WTC11 (cell line): ENCODE measurements at regions not wholly inside any gene's neighbourhood (a gene's known extent, or its start where the extent isn't known, plus 50 kb on each side); places are given as distances from the start of the nearest gene placed in this dataset.

ENCODE experiments used
- ATAC-seq: fragments of 200-7000 bp; cut with Tn5 transposase; 2 replicates; pipeline ENCODE4 v1.10.0; 2021; ENCODE audit warnings: mild to moderate bottlenecking, moderate library complexity
- CTCF ChIA-PET: fragments of 300-600 bp; sonication (Branson Sonifier 250); formaldehyde crosslinking; loops from one replicate; lab custom pipeline; 2021; ENCODE audit warnings: antibody characterized with exemption; lab: Charles Lee
- POLR2A ChIA-PET: fragments of 350-600 bp; sonication (Branson Sonifier 250); formaldehyde crosslinking; loops from one replicate; lab custom pipeline; 2021; ENCODE audit warnings: antibody characterized with exemption; lab: Charles Lee
- DNase-seq: peaks from one replicate; pipeline ENCODE4 v3.0.0; 2021; ENCODE audit warnings: low spot score
- H3K27ac Mint-ChIP-seq: 2 replicates; pipeline ENCODE4 v1.8.0; 2021; ENCODE audit warnings: mixed read lengths
- H3K27me3 Mint-ChIP-seq: 2 replicates; pipeline ENCODE4 v1.8.0; 2021; ENCODE audit warnings: low read depth, mild to moderate bottlenecking, moderate library complexity, mixed read lengths
- H3K36me3 Mint-ChIP-seq: 2 replicates; pipeline ENCODE4 v1.8.0; 2021; ENCODE audit warnings: mixed read lengths
- H3K4me1 Mint-ChIP-seq: 2 replicates; pipeline ENCODE4 v1.8.0; 2022; ENCODE audit warnings: mixed read lengths
- H3K4me3 Mint-ChIP-seq: 2 replicates; pipeline ENCODE4 v1.8.0; 2021; ENCODE audit warnings: mild to moderate bottlenecking, moderate library complexity, mixed read lengths
- H3K9me3 Mint-ChIP-seq: 2 replicates; pipeline ENCODE4 v1.8.0; 2021; ENCODE audit warnings: mixed read lengths
- CREM ChIP-seq: sonication (generic); formaldehyde crosslinking; IDR thresholded peaks from 2 replicates; pipeline ENCODE4 v1.8.1; 2022; ENCODE audit warnings: mild to moderate bottlenecking, missing genetic modification reagents, moderate library complexity
- FOXK1 ChIP-seq: sonication (generic); formaldehyde crosslinking; IDR thresholded peaks from 2 replicates; pipeline ENCODE4 v1.8.0; 2022; ENCODE audit warnings: mild to moderate bottlenecking, moderate library complexity, missing genetic modification reagents
- IRF2 ChIP-seq: sonication (generic); formaldehyde crosslinking; IDR thresholded peaks from 2 replicates; pipeline ENCODE4 v1.8.0; 2022; ENCODE audit warnings: low read depth, missing genetic modification reagents, borderline replicate concordance
- NFE2L1 ChIP-seq: sonication (generic); formaldehyde crosslinking; IDR thresholded peaks from 2 replicates; pipeline ENCODE4 v1.8.1; 2023; ENCODE audit warnings: missing genetic modification reagents
- NR2C2 ChIP-seq: sonication (generic); formaldehyde crosslinking; IDR thresholded peaks from 2 replicates; pipeline ENCODE4 v1.8.0; 2022; ENCODE audit warnings: mild to moderate bottlenecking, missing genetic modification reagents
- NR3C1 ChIP-seq: sonication (generic); formaldehyde crosslinking; conservative IDR thresholded peaks from 2 replicates; pipeline ENCODE4 v1.8.1; 2023; ENCODE audit warnings: low read depth, mild to moderate bottlenecking, missing genetic modification reagents
- PRRX2 ChIP-seq: fragments of 250-450 bp; sonication (Bioruptor Pico); IDR thresholded peaks from 2 replicates; pipeline ENCODE4 v1.8.0; 2021; ENCODE audit warnings: mild to moderate bottlenecking
- SMAD3 ChIP-seq: sonication (generic); formaldehyde crosslinking; IDR thresholded peaks from 2 replicates; pipeline ENCODE4 v1.8.0; 2022; ENCODE audit warnings: missing genetic modification reagents, mild to moderate bottlenecking, borderline replicate concordance
- ZNF138 ChIP-seq: sonication (generic); formaldehyde crosslinking; conservative IDR thresholded peaks from 2 replicates; pipeline ENCODE4 v1.8.1; 2022; ENCODE audit warnings: mild to moderate bottlenecking, moderate library complexity, missing genetic modification reagents
- ZNF232 ChIP-seq: sonication (generic); formaldehyde crosslinking; IDR thresholded peaks from 2 replicates; pipeline ENCODE4 v1.8.0; 2022; ENCODE audit warnings: mild to moderate bottlenecking, missing genetic modification reagents
- ZNF396 ChIP-seq: fragments of 250-450 bp; sonication (Bioruptor Pico); IDR thresholded peaks from 2 replicates; pipeline ENCODE4 v1.8.0; 2021; ENCODE audit warnings: mild to moderate bottlenecking, moderate library complexity, borderline replicate concordance
- ZNF671 ChIP-seq: fragments of 250-450 bp; sonication (Bioruptor Pico); IDR thresholded peaks from 2 replicates; pipeline ENCODE4 v1.8.0; 2021; ENCODE audit warnings: mild to moderate bottlenecking
- TF ChIP-seq, protein P1 (sequence below): sonication (generic); formaldehyde crosslinking; IDR thresholded peaks from 2 replicates; pipeline ENCODE4 v1.8.1; 2022; ENCODE audit warnings: mild to moderate bottlenecking, moderate library complexity, missing genetic modification reagents
- TF ChIP-seq, protein P2 (sequence below): sonication (generic); formaldehyde crosslinking; IDR thresholded peaks from 2 replicates; pipeline ENCODE4 v1.8.0; 2022; ENCODE audit warnings: mild to moderate bottlenecking, missing genetic modification reagents
- TF ChIP-seq, protein P3 (sequence below): sonication (generic); formaldehyde crosslinking; IDR thresholded peaks from 2 replicates; pipeline ENCODE4 v1.8.0; 2023; ENCODE audit warnings: missing genetic modification reagents
- TF ChIP-seq, protein P4 (sequence below): sonication (generic); formaldehyde crosslinking; IDR thresholded peaks from 2 replicates; pipeline ENCODE4 v1.8.1; 2023; ENCODE audit warnings: mild to moderate bottlenecking, missing genetic modification reagents, borderline replicate concordance
- TF ChIP-seq, protein P5 (sequence below): sonication (generic); formaldehyde crosslinking; IDR thresholded peaks from 2 replicates; pipeline ENCODE4 v1.8.0; 2023; ENCODE audit warnings: missing genetic modification reagents, mild to moderate bottlenecking, borderline replicate concordance
- TF ChIP-seq, protein P6 (sequence below): sonication (generic); formaldehyde crosslinking; IDR thresholded peaks from 2 replicates; pipeline ENCODE4 v1.8.0; 2022; ENCODE audit warnings: mild to moderate bottlenecking, missing genetic modification reagents
- TF ChIP-seq, protein P7 (sequence below): sonication (generic); formaldehyde crosslinking; IDR thresholded peaks from 2 replicates; pipeline ENCODE4 v1.8.1; 2022; ENCODE audit warnings: low read depth, mild to moderate bottlenecking, moderate library complexity, missing genetic modification reagents, borderline replicate concordance
- TF ChIP-seq, protein P8 (sequence below): sonication (generic); formaldehyde crosslinking; IDR thresholded peaks from 2 replicates; pipeline ENCODE4 v1.8.0; 2022; ENCODE audit warnings: mild to moderate bottlenecking, missing genetic modification reagents

DNA sequence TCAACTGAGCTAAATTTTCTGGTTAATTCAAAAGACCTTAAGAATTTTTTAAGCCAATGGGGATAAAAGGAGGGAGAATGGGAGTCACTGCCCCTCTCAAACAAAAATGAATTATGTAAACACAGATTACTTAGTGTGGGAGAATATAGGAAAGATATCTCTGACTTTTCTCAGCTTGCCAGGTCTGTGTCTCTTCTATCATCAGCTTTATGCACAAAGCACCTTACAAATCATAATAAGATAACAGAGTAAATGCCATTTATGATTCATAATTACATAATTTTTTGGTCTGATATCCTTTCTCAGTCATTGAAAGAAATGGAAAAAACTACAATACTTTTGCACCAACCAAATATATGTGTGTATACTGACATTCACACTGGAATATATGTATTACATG lies 604.6 kb upstream of the FAM241A start:
- ChIA-PET CTCF (no interaction called here), POLR2A (no interaction called here)
- no peaks in the 10 kb centered on the region for H3K27me3 Mint-ChIP-seq
- DNase-seq (no peak), ATAC-seq (no peak)
- H3K9me3 Mint-ChIP-seq = no peaks in the 10 kb centered on the region
- TF ChIP-seq, protein P1, sequence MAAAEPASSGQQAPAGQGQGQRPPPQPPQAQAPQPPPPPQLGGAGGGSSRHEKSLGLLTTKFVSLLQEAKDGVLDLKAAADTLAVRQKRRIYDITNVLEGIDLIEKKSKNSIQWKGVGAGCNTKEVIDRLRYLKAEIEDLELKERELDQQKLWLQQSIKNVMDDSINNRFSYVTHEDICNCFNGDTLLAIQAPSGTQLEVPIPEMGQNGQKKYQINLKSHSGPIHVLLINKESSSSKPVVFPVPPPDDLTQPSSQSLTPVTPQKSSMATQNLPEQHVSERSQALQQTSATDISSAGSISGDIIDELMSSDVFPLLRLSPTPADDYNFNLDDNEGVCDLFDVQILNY (CRISPR knock-in tag) = no peak
- TF ChIP-seq FOXK1 (CRISPR knock-in tag) = no peak
- no peak for TF ChIP-seq ZNF138 (CRISPR knock-in tag)
- TF ChIP-seq, protein P2, sequence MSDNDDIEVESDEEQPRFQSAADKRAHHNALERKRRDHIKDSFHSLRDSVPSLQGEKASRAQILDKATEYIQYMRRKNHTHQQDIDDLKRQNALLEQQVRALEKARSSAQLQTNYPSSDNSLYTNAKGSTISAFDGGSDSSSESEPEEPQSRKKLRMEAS = no peak
- no peak for TF ChIP-seq PRRX2 (CRISPR knock-in tag)
- TF ChIP-seq NR3C1 (CRISPR knock-in tag) = no peak
- TF ChIP-seq, protein P3, sequence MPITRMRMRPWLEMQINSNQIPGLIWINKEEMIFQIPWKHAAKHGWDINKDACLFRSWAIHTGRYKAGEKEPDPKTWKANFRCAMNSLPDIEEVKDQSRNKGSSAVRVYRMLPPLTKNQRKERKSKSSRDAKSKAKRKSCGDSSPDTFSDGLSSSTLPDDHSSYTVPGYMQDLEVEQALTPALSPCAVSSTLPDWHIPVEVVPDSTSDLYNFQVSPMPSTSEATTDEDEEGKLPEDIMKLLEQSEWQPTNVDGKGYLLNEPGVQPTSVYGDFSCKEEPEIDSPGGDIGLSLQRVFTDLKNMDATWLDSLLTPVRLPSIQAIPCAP (CRISPR knock-in tag) = no peak
- TF ChIP-seq, protein P4, sequence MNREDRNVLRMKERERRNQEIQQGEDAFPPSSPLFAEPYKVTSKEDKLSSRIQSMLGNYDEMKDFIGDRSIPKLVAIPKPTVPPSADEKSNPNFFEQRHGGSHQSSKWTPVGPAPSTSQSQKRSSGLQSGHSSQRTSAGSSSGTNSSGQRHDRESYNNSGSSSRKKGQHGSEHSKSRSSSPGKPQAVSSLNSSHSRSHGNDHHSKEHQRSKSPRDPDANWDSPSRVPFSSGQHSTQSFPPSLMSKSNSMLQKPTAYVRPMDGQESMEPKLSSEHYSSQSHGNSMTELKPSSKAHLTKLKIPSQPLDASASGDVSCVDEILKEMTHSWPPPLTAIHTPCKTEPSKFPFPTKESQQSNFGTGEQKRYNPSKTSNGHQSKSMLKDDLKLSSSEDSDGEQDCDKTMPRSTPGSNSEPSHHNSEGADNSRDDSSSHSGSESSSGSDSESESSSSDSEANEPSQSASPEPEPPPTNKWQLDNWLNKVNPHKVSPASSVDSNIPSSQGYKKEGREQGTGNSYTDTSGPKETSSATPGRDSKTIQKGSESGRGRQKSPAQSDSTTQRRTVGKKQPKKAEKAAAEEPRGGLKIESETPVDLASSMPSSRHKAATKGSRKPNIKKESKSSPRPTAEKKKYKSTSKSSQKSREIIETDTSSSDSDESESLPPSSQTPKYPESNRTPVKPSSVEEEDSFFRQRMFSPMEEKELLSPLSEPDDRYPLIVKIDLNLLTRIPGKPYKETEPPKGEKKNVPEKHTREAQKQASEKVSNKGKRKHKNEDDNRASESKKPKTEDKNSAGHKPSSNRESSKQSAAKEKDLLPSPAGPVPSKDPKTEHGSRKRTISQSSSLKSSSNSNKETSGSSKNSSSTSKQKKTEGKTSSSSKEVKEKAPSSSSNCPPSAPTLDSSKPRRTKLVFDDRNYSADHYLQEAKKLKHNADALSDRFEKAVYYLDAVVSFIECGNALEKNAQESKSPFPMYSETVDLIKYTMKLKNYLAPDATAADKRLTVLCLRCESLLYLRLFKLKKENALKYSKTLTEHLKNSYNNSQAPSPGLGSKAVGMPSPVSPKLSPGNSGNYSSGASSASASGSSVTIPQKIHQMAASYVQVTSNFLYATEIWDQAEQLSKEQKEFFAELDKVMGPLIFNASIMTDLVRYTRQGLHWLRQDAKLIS = no peak
- TF ChIP-seq CREM (CRISPR knock-in tag) = no peak
- TF ChIP-seq SMAD3 = no peak
- no peak for TF ChIP-seq ZNF671 (CRISPR knock-in tag)
- no peaks in the 10 kb centered on the region for H3K36me3 Mint-ChIP-seq
- H3K4me1 Mint-ChIP-seq = peaks cover 12% of the 10 kb centered on the region
- no peak overlapping the region for H3K27ac Mint-ChIP-seq
- H3K4me3 Mint-ChIP-seq = no peak overlapping the region

DNA sequence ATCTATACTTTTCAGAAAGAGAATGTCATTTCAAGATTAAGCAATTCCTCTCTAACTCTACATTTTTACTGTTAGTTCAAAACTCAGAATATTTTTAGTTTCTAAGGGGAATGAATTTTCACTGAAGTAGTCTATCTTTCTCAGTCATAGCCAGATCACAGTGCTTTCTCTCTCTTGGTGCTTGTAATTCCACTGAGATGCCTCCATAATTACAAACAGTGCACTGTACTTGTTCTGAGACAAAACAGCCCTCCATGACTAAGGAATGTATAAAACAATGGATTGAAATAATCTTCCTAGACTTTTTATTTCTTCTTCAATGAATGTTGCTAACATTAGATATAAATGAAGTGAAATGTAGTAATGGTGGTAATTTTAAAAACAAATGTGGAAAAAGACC lies 603.2 kb upstream of the FAM241A start:
- H3K27me3 Mint-ChIP-seq = no peaks in the 10 kb centered on the region
- H3K4me3 Mint-ChIP-seq = no peak overlapping the region
- H3K27ac Mint-ChIP-seq = no peak overlapping the region
- no peaks in the 10 kb centered on the region for H3K36me3 Mint-ChIP-seq
- H3K4me1 Mint-ChIP-seq = peaks cover 12% of the 10 kb centered on the region
- H3K9me3 Mint-ChIP-seq = no peaks in the 10 kb centered on the region
- ATAC-seq (no peak), DNase-seq (no peak)
- ChIA-PET POLR2A (no interaction called here), CTCF (no interaction called here)
- TF ChIP-seq, protein P5, sequence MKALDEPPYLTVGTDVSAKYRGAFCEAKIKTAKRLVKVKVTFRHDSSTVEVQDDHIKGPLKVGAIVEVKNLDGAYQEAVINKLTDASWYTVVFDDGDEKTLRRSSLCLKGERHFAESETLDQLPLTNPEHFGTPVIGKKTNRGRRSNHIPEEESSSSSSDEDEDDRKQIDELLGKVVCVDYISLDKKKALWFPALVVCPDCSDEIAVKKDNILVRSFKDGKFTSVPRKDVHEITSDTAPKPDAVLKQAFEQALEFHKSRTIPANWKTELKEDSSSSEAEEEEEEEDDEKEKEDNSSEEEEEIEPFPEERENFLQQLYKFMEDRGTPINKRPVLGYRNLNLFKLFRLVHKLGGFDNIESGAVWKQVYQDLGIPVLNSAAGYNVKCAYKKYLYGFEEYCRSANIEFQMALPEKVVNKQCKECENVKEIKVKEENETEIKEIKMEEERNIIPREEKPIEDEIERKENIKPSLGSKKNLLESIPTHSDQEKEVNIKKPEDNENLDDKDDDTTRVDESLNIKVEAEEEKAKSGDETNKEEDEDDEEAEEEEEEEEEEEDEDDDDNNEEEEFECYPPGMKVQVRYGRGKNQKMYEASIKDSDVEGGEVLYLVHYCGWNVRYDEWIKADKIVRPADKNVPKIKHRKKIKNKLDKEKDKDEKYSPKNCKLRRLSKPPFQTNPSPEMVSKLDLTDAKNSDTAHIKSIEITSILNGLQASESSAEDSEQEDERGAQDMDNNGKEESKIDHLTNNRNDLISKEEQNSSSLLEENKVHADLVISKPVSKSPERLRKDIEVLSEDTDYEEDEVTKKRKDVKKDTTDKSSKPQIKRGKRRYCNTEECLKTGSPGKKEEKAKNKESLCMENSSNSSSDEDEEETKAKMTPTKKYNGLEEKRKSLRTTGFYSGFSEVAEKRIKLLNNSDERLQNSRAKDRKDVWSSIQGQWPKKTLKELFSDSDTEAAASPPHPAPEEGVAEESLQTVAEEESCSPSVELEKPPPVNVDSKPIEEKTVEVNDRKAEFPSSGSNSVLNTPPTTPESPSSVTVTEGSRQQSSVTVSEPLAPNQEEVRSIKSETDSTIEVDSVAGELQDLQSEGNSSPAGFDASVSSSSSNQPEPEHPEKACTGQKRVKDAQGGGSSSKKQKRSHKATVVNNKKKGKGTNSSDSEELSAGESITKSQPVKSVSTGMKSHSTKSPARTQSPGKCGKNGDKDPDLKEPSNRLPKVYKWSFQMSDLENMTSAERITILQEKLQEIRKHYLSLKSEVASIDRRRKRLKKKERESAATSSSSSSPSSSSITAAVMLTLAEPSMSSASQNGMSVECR (CRISPR knock-in tag) = no peak
- no peak for TF ChIP-seq ZNF396
- TF ChIP-seq IRF2 (CRISPR knock-in tag) = no peak
- no peak for TF ChIP-seq ZNF232 (CRISPR knock-in tag)
- no peak for TF ChIP-seq NFE2L1 (CRISPR knock-in tag)
- no peak for TF ChIP-seq SMAD3
- TF ChIP-seq, protein P6, sequence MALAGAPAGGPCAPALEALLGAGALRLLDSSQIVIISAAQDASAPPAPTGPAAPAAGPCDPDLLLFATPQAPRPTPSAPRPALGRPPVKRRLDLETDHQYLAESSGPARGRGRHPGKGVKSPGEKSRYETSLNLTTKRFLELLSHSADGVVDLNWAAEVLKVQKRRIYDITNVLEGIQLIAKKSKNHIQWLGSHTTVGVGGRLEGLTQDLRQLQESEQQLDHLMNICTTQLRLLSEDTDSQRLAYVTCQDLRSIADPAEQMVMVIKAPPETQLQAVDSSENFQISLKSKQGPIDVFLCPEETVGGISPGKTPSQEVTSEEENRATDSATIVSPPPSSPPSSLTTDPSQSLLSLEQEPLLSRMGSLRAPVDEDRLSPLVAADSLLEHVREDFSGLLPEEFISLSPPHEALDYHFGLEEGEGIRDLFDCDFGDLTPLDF (CRISPR knock-in tag) = no peak
- TF ChIP-seq NR2C2 (CRISPR knock-in tag) = no peak
- TF ChIP-seq, protein P2 = no peak
- TF ChIP-seq, protein P7, sequence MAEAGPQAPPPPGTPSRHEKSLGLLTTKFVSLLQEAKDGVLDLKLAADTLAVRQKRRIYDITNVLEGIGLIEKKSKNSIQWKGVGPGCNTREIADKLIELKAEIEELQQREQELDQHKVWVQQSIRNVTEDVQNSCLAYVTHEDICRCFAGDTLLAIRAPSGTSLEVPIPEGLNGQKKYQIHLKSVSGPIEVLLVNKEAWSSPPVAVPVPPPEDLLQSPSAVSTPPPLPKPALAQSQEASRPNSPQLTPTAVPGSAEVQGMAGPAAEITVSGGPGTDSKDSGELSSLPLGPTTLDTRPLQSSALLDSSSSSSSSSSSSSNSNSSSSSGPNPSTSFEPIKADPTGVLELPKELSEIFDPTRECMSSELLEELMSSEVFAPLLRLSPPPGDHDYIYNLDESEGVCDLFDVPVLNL (CRISPR knock-in tag) = no peak
- TF ChIP-seq, protein P8, sequence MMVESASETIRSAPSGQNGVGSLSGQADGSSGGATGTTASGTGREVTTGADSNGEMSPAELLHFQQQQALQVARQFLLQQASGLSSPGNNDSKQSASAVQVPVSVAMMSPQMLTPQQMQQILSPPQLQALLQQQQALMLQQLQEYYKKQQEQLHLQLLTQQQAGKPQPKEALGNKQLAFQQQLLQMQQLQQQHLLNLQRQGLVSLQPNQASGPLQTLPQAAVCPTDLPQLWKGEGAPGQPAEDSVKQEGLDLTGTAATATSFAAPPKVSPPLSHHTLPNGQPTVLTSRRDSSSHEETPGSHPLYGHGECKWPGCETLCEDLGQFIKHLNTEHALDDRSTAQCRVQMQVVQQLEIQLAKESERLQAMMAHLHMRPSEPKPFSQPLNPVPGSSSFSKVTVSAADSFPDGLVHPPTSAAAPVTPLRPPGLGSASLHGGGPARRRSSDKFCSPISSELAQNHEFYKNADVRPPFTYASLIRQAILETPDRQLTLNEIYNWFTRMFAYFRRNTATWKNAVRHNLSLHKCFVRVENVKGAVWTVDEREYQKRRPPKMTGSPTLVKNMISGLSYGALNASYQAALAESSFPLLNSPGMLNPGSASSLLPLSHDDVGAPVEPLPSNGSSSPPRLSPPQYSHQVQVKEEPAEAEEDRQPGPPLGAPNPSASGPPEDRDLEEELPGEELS = no peak
